ENCODE measurements at regions not wholly inside any gene's neighbourhood (a gene's known extent, or its start where the extent isn't known, plus 50 kb on each side); places are given as distances from the start of the nearest gene placed in this dataset.

DNA sequence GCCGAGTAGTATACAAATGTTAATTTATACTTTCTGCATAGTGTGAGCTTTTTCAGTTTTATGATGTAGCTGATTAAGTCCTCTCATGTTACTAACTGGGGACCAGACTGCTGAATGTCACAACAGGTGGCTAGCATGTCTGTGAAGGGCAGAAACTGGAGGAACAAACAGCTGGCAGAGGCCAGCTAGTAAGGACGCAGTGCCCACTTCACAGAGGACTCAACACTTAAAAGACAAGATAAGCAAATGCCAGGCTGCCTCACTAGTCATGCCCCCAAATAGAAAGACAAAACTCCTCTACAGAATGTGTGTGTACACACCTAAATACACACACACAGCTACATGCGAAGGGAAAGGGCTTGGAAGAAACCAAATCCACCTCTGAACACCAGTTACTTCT is 73.8 kb upstream of the ZNF678 start:
- H3K4ac ChIP-seq (ENCODE audit: low read depth, low read length), result no peak overlapping the region
- H3K56ac ChIP-seq (ENCODE audit: insufficient read length, low read depth, low read length), result no peak overlapping the region
- no peak overlapping the region for H2AFZ ChIP-seq (ENCODE audit: low read length)
- DNase-seq, result no peak
- H4K8ac ChIP-seq (replicated peaks; ENCODE audit: insufficient read length, low read depth, low read length), result no peak overlapping the region
- H3K18ac ChIP-seq (ENCODE audit: insufficient read length, low read depth, low read length), result no peak overlapping the region
- no peak overlapping the region for H3K27ac ChIP-seq (ENCODE audit: insufficient read length, low read depth, low read length)
- Mint-ChIP-seq H3K27ac (no peak overlapping the region), H3K36me3 (ENCODE audit: insufficient read depth in 1 of 3, low read depth in 3 of 3) (peaks cover 3 to 19% (median 6%) of the 10 kb centered on the region in 3 experiments), H3K4me1 (no peaks in the 10 kb centered on the region), H3K27me3 (ENCODE audit: low read depth) (peaks cover 2% of the 10 kb centered on the region; the same call in 1 of the 2 replicates), H3K4me3 (no peak overlapping the region), H3K9me3 (peaks cover 30 to 34% of the 10 kb centered on the region in 2 experiments)
- no peaks in the 10 kb centered on the region for H3K27me3 ChIP-seq (ENCODE audit: insufficient read depth, low read length)
- H2BK5ac ChIP-seq (ENCODE audit: insufficient read length, low read length), result no peak overlapping the region
- no peak overlapping the region for H3K14ac ChIP-seq (ENCODE audit: insufficient read depth, low read length)
- no peak overlapping the region for H4K5ac ChIP-seq (ENCODE audit: insufficient read length, low read depth, low read length)
- no peaks in the 10 kb centered on the region for H4K20me1 ChIP-seq (ENCODE audit: control insufficient read depth, insufficient read depth, insufficient read length)
- TF ChIP-seq, protein P1, sequence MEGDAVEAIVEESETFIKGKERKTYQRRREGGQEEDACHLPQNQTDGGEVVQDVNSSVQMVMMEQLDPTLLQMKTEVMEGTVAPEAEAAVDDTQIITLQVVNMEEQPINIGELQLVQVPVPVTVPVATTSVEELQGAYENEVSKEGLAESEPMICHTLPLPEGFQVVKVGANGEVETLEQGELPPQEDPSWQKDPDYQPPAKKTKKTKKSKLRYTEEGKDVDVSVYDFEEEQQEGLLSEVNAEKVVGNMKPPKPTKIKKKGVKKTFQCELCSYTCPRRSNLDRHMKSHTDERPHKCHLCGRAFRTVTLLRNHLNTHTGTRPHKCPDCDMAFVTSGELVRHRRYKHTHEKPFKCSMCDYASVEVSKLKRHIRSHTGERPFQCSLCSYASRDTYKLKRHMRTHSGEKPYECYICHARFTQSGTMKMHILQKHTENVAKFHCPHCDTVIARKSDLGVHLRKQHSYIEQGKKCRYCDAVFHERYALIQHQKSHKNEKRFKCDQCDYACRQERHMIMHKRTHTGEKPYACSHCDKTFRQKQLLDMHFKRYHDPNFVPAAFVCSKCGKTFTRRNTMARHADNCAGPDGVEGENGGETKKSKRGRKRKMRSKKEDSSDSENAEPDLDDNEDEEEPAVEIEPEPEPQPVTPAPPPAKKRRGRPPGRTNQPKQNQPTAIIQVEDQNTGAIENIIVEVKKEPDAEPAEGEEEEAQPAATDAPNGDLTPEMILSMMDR (conservative IDR thresholded peaks at IDR 0.05), result no peak
- no peak overlapping the region for H2AK5ac ChIP-seq (ENCODE audit: insufficient read length, low read length)
- H2BK15ac ChIP-seq (ENCODE audit: low read depth, low read length), result no peak overlapping the region
- H2BK12ac ChIP-seq (ENCODE audit: insufficient read length, low read depth, low read length), result no peak overlapping the region
- no peak overlapping the region for H3K4me2 ChIP-seq (ENCODE audit: insufficient read depth, insufficient read length, low read length)
- H2BK20ac ChIP-seq (ENCODE audit: low read depth, low read length, poor library complexity, severe bottlenecking), result no peak overlapping the region
- H3K4me1 ChIP-seq (ENCODE audit: insufficient read depth, low read length), result no peaks in the 10 kb centered on the region
- no peaks in the 10 kb centered on the region for H3K79me1 ChIP-seq (ENCODE audit: insufficient read depth, low read depth, low read length, poor library complexity, severe bottlenecking)
- H3K9me3 ChIP-seq (ENCODE audit: control insufficient read depth, low read depth, low read length), result peaks cover 7% of the 10 kb centered on the region
- no peaks in the 10 kb centered on the region for H3K79me2 ChIP-seq (ENCODE audit: insufficient read depth, low read length)
- H3K23me2 ChIP-seq (ENCODE audit: insufficient read length, low read depth, low read length, poor library complexity, severe bottlenecking), result no peaks in the 10 kb centered on the region
- no CpG with 5 or more reads among the region's 3 CpGs for WGBS (ENCODE audit: extremely low coverage, insufficient read length, low lambda C conversion rate)
- H3T11ph ChIP-seq (ENCODE audit: low read length), result no peak overlapping the region
- no peak overlapping the region for H2BK120ac ChIP-seq (ENCODE audit: low read depth, low read length, poor library complexity, severe bottlenecking)
- H3K9ac ChIP-seq (ENCODE audit: extremely low read depth, insufficient read length, low read length), result no peak overlapping the region
- H4K91ac ChIP-seq (ENCODE audit: insufficient read length, low read depth, low read length), result no peak overlapping the region
- H3K23ac ChIP-seq (ENCODE audit: insufficient read length, low read depth, low read length), result no peak overlapping the region
